GM12878 (cell line): ENCODE measurements at regions not wholly inside any gene's neighbourhood (a gene's known extent, or its start where the extent isn't known, plus 50 kb on each side); places are given as distances from the start of the nearest gene placed in this dataset.

Experiments
- ATAC-seq: fragments of 200-7000 bp; cut with Tn5 transposase; 3 replicates; pipeline ENCODE4 v1.9.1; 2020; ENCODE audit warnings: mild to moderate bottlenecking, moderate library complexity
- BruUV-seq: library from RNA; stranded (reverse); fragments of 400-500 nt; replicated peaks from 2 replicates; lab custom pipeline; 2021; lab: Mats Ljungman, UMichigan
- CTCF ChIA-PET: fragments of 300-600 bp; sonication (Branson Sonifier 250); formaldehyde crosslinking; extraction: SDS; loops from one replicate; lab custom pipeline; 2021; ENCODE audit warnings: inconsistent platforms; lab: Yijun Ruan, JAX
- POLR2A ChIA-PET: fragments of 350-600 bp; formaldehyde crosslinking; extraction: SDS; loops from one replicate; lab custom pipeline; 2021; ENCODE audit warnings: inconsistent platforms; lab: Charles Lee
- RAD21 ChIA-PET: fragments of 300-600 bp; sonication (Branson Sonifier 250); formaldehyde crosslinking; loops from one replicate; lab custom pipeline; 2023; ENCODE audit warnings: antibody characterized with exemption; ENCODE audit not compliant: unreplicated experiment; lab: Charles Lee
- SMC1A ChIA-PET: fragments of 300-600 bp; sonication (Branson Sonifier 250); formaldehyde crosslinking; loops from one replicate; lab custom pipeline; 2023; ENCODE audit not compliant: unreplicated experiment, uncharacterized antibody; lab: Charles Lee
- DNase-seq: peaks from one replicate; pipeline ENCODE4 v3.0.0-alpha.2; 2011; ENCODE audit warnings: low read depth, low spot score
- FAIRE-seq: peaks from 3 replicates; lab custom pipeline; 2011; peaks lifted over from hg19 to GRCh38; lab: Jason Lieb, UNC
- H2AFZ ChIP-seq: 2 replicates; pipeline ENCODE4 v1.6.0; 2011; ENCODE audit warnings: low read depth, low read length, control low read depth; ENCODE audit not compliant: control insufficient read depth
- H3K27ac ChIP-seq: 2 replicates; pipeline ENCODE4 v1.5.1; 2011; ENCODE audit warnings: control low read depth; ENCODE audit not compliant: control insufficient read depth, insufficient read depth
- H3K27me3 ChIP-seq, 2 experiments: replicated peaks in 1 of 2; 2 replicates each; pipeline versions ENCODE4 v1.6.0 to v1.6.1; 2011; ENCODE audit warnings: low read length in 1 of 2; ENCODE audit not compliant: control insufficient read depth in 2 of 2, insufficient read depth in 2 of 2
- H3K36me3 ChIP-seq, 2 experiments: 2 replicates each; pipeline ENCODE4 v1.5.1; 2011; ENCODE audit warnings: low read length in 1 of 2; ENCODE audit not compliant: control insufficient read depth in 2 of 2, insufficient read depth in 2 of 2
- H3K4me1 ChIP-seq: 2 replicates; pipeline ENCODE4 v1.6.1; 2011; ENCODE audit warnings: mild to moderate bottlenecking, low read length, moderate library complexity, mixed read lengths; ENCODE audit not compliant: control insufficient read depth, insufficient read depth
- H3K4me2 ChIP-seq: 2 replicates; pipeline ENCODE4 v1.6.0; 2011; ENCODE audit warnings: control low read depth; ENCODE audit not compliant: control insufficient read depth, insufficient read depth
- H3K4me3 ChIP-seq: fragments of 200-600 bp; sonication (generic); 2 replicates; pipeline ENCODE4 v1.5.1; 2016
- H3K79me2 ChIP-seq: 2 replicates; pipeline ENCODE4 v1.6.0; 2011; ENCODE audit warnings: low read length; ENCODE audit not compliant: control insufficient read depth, insufficient read depth
- H3K9ac ChIP-seq: 2 replicates; pipeline ENCODE4 v1.8.0; 2011; ENCODE audit warnings: low read length, control low read depth, mixed read lengths; ENCODE audit not compliant: control insufficient read depth, insufficient read depth
- H3K9me3 ChIP-seq: replicated peaks from 3 replicates; pipeline ENCODE4 v1.5.1; 2011; ENCODE audit warnings: mild to moderate bottlenecking, low read length; ENCODE audit not compliant: control insufficient read depth, insufficient read depth
- H4K20me1 ChIP-seq: 2 replicates; pipeline ENCODE4 v1.6.0; 2011; ENCODE audit not compliant: control insufficient read depth, insufficient read depth
- CBFB ChIP-seq: IDR thresholded peaks from 2 replicates; pipeline ENCODE4 v1.6.1; 2016; ENCODE audit warnings: antibody characterized with exemption, low read depth
- CEBPB ChIP-seq, 2 experiments: fragments of 150-350 bp in 1 of 2; IDR thresholded peaks; 2 replicates each; pipeline ENCODE4 v1.6.1; 2012 to 2014; ENCODE audit warnings: low read depth in 2 of 2, low read length in 2 of 2, borderline replicate concordance in 1 of 2, inconsistent platforms in 1 of 2
- FOXK2 ChIP-seq: fragments of 450-650 bp; IDR thresholded peaks from 2 replicates; pipeline ENCODE4 v1.6.1; 2017; ENCODE audit warnings: mild to moderate bottlenecking, moderate library complexity
- NR2F1 ChIP-seq: fragments of 450-650 bp; conservative IDR thresholded peaks from 2 replicates; pipeline ENCODE4 v1.6.1; 2017; ENCODE audit warnings: mild to moderate bottlenecking
- POLR2AphosphoS5 ChIP-seq: IDR thresholded peaks from 2 replicates; pipeline ENCODE4 v1.6.1; 2011; ENCODE audit warnings: mild to moderate bottlenecking, low read length, inconsistent platforms
- RAD21 ChIP-seq: IDR thresholded peaks from 2 replicates; pipeline ENCODE4 v1.6.1; 2011; ENCODE audit warnings: mild to moderate bottlenecking, low read depth, low read length, moderate library complexity; ENCODE audit not compliant: insufficient read depth
- SMAD5 ChIP-seq: IDR thresholded peaks from 2 replicates; pipeline ENCODE4 v1.6.1; 2016; ENCODE audit warnings: antibody characterized with exemption, low read depth
- SMARCA5 ChIP-seq: fragments of 450-650 bp; IDR thresholded peaks from 2 replicates; pipeline ENCODE4 v1.6.1; 2017; ENCODE audit warnings: mild to moderate bottlenecking
- SREBF1 ChIP-seq: IDR thresholded peaks from 2 replicates; pipeline ENCODE4 v1.6.1; 2012; ENCODE audit warnings: mild to moderate bottlenecking, low read length
- SUPT20H ChIP-seq: IDR thresholded peaks from 2 replicates; pipeline ENCODE4 v1.6.1; 2011; ENCODE audit warnings: low read depth, mild to moderate bottlenecking, low read length, moderate library complexity, borderline replicate concordance; ENCODE audit not compliant: control insufficient read depth
- TBL1XR1 ChIP-seq: IDR thresholded peaks from 2 replicates; pipeline ENCODE4 v1.6.1; 2012; ENCODE audit warnings: low read depth, low read length, improper control_type of control experiment
- ZNF622 ChIP-seq: fragments of 450-650 bp; IDR thresholded peaks from 2 replicates; pipeline ENCODE4 v1.6.1; 2017; ENCODE audit warnings: mild to moderate bottlenecking, inconsistent platforms
- ZSCAN29 ChIP-seq: fragments of 450-650 bp; IDR thresholded peaks from 2 replicates; pipeline ENCODE4 v1.6.1; 2017; ENCODE audit warnings: mild to moderate bottlenecking, moderate library complexity
- WGBS: methylation state at CpG from one replicate; pipeline ENCODE4 v1.1.6; 2016; ENCODE audit warnings: low lambda C conversion rate; ENCODE audit not compliant: insufficient replicate concordance, insufficient coverage; ENCODE audit errors: missing lambda C conversion rate; 5-methylcytosine and 5-hydroxymethylcytosine counted together
- in situ Hi-C: fragments of 300-500 bp; cut with MboI; formaldehyde crosslinking; loops from 9 replicates; pipeline ENCODE4 v1.14.3; 2018; ENCODE audit warnings: mixed read lengths
- intact Hi-C: fragments of 100-400 bp; cut with micrococcal nuclease; formaldehyde crosslinking; loops from one replicate; pipeline ENCODE4 v1.14.2; 2022; ENCODE audit not compliant: unreplicated experiment
- TF ChIP-seq, protein P1 (sequence below): fragments of 450-650 bp; conservative IDR thresholded peaks from 2 replicates; pipeline ENCODE4 v1.6.1; 2017; ENCODE audit warnings: mild to moderate bottlenecking, moderate library complexity
- TF ChIP-seq, protein P2 (sequence below): IDR thresholded peaks from 2 replicates; pipeline ENCODE4 v1.6.1; 2011; ENCODE audit warnings: low read depth, low read length, improper control_type of control experiment, borderline replicate concordance
- TF ChIP-seq, protein P3 (sequence below): IDR thresholded peaks from 2 replicates; pipeline ENCODE4 v1.6.1; 2012; ENCODE audit warnings: low read depth, low read length, improper control_type of control experiment

DNA sequence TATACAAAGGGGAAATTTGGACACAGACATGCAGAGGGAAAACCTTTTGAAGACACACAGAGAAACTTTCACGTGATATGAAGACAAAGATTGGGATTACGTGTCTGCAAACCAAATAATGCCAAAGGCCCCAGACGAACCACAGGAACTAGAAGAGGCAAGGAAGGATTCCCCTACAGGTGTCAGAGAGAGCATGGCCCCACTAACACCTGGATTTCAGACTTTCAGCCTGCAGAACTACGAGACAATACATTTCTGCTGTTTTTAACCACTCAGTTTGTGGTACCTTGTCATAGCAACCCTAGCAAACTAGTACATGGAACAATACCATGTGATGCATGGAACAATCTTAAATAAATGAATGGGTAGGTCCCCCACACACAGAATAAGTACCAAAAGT lies 341.0 kb downstream of the HDGFL1 start (continued):
- TF ChIP-seq, protein P1, sequence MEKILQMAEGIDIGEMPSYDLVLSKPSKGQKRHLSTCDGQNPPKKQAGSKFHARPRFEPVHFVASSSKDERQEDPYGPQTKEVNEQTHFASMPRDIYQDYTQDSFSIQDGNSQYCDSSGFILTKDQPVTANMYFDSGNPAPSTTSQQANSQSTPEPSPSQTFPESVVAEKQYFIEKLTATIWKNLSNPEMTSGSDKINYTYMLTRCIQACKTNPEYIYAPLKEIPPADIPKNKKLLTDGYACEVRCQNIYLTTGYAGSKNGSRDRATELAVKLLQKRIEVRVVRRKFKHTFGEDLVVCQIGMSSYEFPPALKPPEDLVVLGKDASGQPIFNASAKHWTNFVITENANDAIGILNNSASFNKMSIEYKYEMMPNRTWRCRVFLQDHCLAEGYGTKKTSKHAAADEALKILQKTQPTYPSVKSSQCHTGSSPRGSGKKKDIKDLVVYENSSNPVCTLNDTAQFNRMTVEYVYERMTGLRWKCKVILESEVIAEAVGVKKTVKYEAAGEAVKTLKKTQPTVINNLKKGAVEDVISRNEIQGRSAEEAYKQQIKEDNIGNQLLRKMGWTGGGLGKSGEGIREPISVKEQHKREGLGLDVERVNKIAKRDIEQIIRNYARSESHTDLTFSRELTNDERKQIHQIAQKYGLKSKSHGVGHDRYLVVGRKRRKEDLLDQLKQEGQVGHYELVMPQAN: no peak
- TF ChIP-seq ZSCAN29: no peak
- TF ChIP-seq POLR2AphosphoS5: no peak
- no peak for TF ChIP-seq CBFB
- TF ChIP-seq SMAD5: no peak
- TF ChIP-seq ZNF622: no peak
- TF ChIP-seq TBL1XR1: no peak
- TF ChIP-seq FOXK2: no peak

DNA sequence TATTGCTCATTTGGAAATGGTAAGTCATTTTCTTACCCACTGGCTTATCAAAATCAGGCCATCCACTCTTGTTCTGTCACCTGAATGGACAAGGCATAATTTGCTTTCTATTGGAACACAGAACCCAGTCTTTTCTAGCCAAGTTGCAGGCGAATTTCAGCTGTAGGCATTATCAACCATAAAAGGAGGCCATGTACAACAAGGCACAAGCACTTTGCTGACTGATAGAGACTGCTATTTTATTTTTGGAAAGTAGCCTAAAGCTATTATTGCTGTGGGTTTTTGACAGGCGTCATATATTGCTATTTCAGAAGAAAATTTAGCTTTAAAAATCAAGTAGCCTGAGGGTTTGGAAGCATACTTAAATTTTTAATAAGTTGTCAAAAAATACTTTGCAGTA lies 344.2 kb downstream of the HDGFL1 start:
- BruUV-seq: no TSS peak
- in situ Hi-C loops: no loop called here
- WGBS: 0% methylated on average over 2 of the region's 2 CpGs

More for the DNA sequence above, 344.2 kb downstream of the HDGFL1 start:
- CTCF ChIA-PET: interaction anchor here (1.3 kb wide), 1 partner anchor 9 kb away, joined by 3 read pairs; no protein-coding TSS in a partner anchor
- FAIRE-seq (no peak), DNase-seq (no peak), ATAC-seq (no peak)
- RAD21 ChIA-PET: no interaction called here
- TF ChIP-seq RAD21 (no peak), SMARCA5 (no peak), SREBF1 (no peak), CEBPB (IDR thresholded peaks at IDR 0.05; ENCODE audit: borderline replicate concordance in 1 of 2, low read depth in 2 of 2, low read length in 2 of 2) (no peak), NR2F1 (no peak), SUPT20H (no peak)
- TF ChIP-seq, protein P2, sequence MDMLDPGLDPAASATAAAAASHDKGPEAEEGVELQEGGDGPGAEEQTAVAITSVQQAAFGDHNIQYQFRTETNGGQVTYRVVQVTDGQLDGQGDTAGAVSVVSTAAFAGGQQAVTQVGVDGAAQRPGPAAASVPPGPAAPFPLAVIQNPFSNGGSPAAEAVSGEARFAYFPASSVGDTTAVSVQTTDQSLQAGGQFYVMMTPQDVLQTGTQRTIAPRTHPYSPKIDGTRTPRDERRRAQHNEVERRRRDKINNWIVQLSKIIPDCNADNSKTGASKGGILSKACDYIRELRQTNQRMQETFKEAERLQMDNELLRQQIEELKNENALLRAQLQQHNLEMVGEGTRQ: no peak
- TF ChIP-seq, protein P3, sequence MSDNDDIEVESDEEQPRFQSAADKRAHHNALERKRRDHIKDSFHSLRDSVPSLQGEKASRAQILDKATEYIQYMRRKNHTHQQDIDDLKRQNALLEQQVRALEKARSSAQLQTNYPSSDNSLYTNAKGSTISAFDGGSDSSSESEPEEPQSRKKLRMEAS: no peak
- H2AFZ ChIP-seq: no peak overlapping the region
- H3K27ac ChIP-seq: no peak overlapping the region
- SMC1A ChIA-PET: interaction anchor here (1.0 to 1.7 kb wide), 5 partner anchors 8 to 16 kb away, joined by 3 to 4 read pairs (median 3); no protein-coding TSS in a partner anchor
- H3K36me3 ChIP-seq: no peaks in the 10 kb centered on the region
- intact Hi-C loops: no loop called here
- no peaks in the 10 kb centered on the region for H3K9me3 ChIP-seq
- H3K27me3 ChIP-seq: no peaks in the 10 kb centered on the region
- no peaks in the 10 kb centered on the region for H4K20me1 ChIP-seq
- H3K4me3 ChIP-seq: no peak overlapping the region
- no peak overlapping the region for H3K4me2 ChIP-seq
- no peak overlapping the region for H3K9ac ChIP-seq
- no peaks in the 10 kb centered on the region for H3K4me1 ChIP-seq
- H3K79me2 ChIP-seq: no peaks in the 10 kb centered on the region
- POLR2A ChIA-PET: no interaction called here
